Spinal cord (tissue), 9 donors: ENCODE measurements at regions not wholly inside any gene's neighbourhood (a gene's known extent, or its start where the extent isn't known, plus 50 kb on each side); places are given as distances from the start of the nearest gene placed in this dataset.

Experiments used
- DNase-seq, 6 donors: peaks; one replicate each; pipeline versions ENCODE4 v3.0.0 to v3.0.0-alpha.2; 2013 to 2015; ENCODE audit warnings: low spot score in 6 of 6, low read depth in 4 of 6
- H3K27ac ChIP-seq: one replicate; pipeline ENCODE4 v1.5.1; 2013; ENCODE audit warnings: low read depth, low read length, control low read depth
- H3K27me3 ChIP-seq: one replicate; pipeline ENCODE4 v1.6.1; 2013; ENCODE audit warnings: low read length; ENCODE audit not compliant: control insufficient read depth, insufficient read depth
- H3K36me3 ChIP-seq: one replicate; pipeline ENCODE4 v1.6.1; 2013; ENCODE audit warnings: low read length; ENCODE audit not compliant: control insufficient read depth, insufficient read depth
- H3K4me1 ChIP-seq: one replicate; pipeline ENCODE4 v1.6.1; 2013; ENCODE audit warnings: low read length; ENCODE audit not compliant: control insufficient read depth, insufficient read depth
- H3K4me3 ChIP-seq: one replicate; pipeline ENCODE4 v1.5.1; 2013; ENCODE audit warnings: low read depth, low read length, control low read depth
- H3K9me3 ChIP-seq: one replicate; pipeline ENCODE4 v1.6.1; 2013; ENCODE audit warnings: low read length; ENCODE audit not compliant: control insufficient read depth, insufficient read depth
- WGBS: methylation state at CpG from one replicate; pipeline ENCODE4 v1.1.5; 2013; ENCODE audit warnings: missing lambda C conversion rate; ENCODE audit not compliant: insufficient coverage; 5-methylcytosine and 5-hydroxymethylcytosine counted together
- donor health status: healthy.

GRCh38 chr5:117210796-117211195 is 636.2 kb upstream of the SEMA6A start:
- no peaks in the 10 kb centered on the region for H3K36me3 ChIP-seq
- WGBS = no CpG with 5 or more reads among the region's 1 CpG

GRCh38 chr5:117209479-117209878 is 634.9 kb upstream of the SEMA6A start:
- Histone ChIP-seq H3K9me3 (no peaks in the 10 kb centered on the region), H3K27me3 (no peaks in the 10 kb centered on the region), H3K4me3 (no peak overlapping the region), H3K36me3 (no peaks in the 10 kb centered on the region), H3K27ac (no peak overlapping the region), H3K4me1 (no peaks in the 10 kb centered on the region)
- WGBS = no CpG with 5 or more reads among the region's 3 CpGs
- no peak for DNase-seq

More at GRCh38 chr5:117210796-117211195, 636.2 kb upstream of the SEMA6A start:
- Histone ChIP-seq H3K4me3 (no peak overlapping the region), H3K9me3 (no peaks in the 10 kb centered on the region), H3K27me3 (no peaks in the 10 kb centered on the region), H3K4me1 (no peaks in the 10 kb centered on the region), H3K27ac (no peak overlapping the region)
- peak in 1 of 6 donors; percentile 80 for DNase-seq

GRCh38 chr5:117207088-117207668 is 632.6 kb upstream of the SEMA6A start:
- no peak overlapping the region for H3K27ac ChIP-seq
- no peak overlapping the region for H3K4me3 ChIP-seq
- H3K4me1 ChIP-seq = no peaks in the 10 kb centered on the region
- WGBS = 91% methylated on average over 6 of the region's 9 CpGs
- H3K36me3 ChIP-seq = no peaks in the 10 kb centered on the region
- H3K27me3 ChIP-seq = no peaks in the 10 kb centered on the region
- no peak for DNase-seq
- no peaks in the 10 kb centered on the region for H3K9me3 ChIP-seq

- no peaks in the 10 kb centered on the region for H3K27me3 ChIP-seq
- H3K4me1 ChIP-seq = no peaks in the 10 kb centered on the region
- H3K4me3 ChIP-seq = no peak overlapping the region
- no peak overlapping the region for H3K27ac ChIP-seq
- DNase-seq = peak in 1 of 6 donors; percentile 17
- no peaks in the 10 kb centered on the region for H3K9me3 ChIP-seq
- H3K36me3 ChIP-seq = no peaks in the 10 kb centered on the region
- no CpG with 5 or more reads among the region's 2 CpGs for WGBS
Observed at GRCh38 chr5:117205894-117206293, 631.3 kb upstream of the SEMA6A start.

GRCh38 chr5:117204926-117205869 is 630.6 kb upstream of the SEMA6A start:
- WGBS = 48% methylated on average over 6 of the region's 10 CpGs
- DNase-seq = no peak
- H3K27ac ChIP-seq = no peak overlapping the region
- H3K4me1 ChIP-seq = no peaks in the 10 kb centered on the region
- H3K4me3 ChIP-seq = no peak overlapping the region
- no peaks in the 10 kb centered on the region for H3K9me3 ChIP-seq
- H3K36me3 ChIP-seq = no peaks in the 10 kb centered on the region
- H3K27me3 ChIP-seq = no peaks in the 10 kb centered on the region

- no peaks in the 10 kb centered on the region for H3K36me3 ChIP-seq
- H3K27ac ChIP-seq = no peak overlapping the region
- H3K4me3 ChIP-seq = no peak overlapping the region
- no peak for DNase-seq
- H3K27me3 ChIP-seq = no peaks in the 10 kb centered on the region
- 80% methylated on average over 1 of the region's 4 CpGs for WGBS
- H3K9me3 ChIP-seq = no peaks in the 10 kb centered on the region
- no peaks in the 10 kb centered on the region for H3K4me1 ChIP-seq
Observed at GRCh38 chr5:117204404-117204803, 629.8 kb upstream of the SEMA6A start.

- H3K27me3 ChIP-seq = no peaks in the 10 kb centered on the region
- WGBS = no CpG with 5 or more reads among the region's 2 CpGs
- DNase-seq = no peak
- H3K36me3 ChIP-seq = no peaks in the 10 kb centered on the region
- no peaks in the 10 kb centered on the region for H3K9me3 ChIP-seq
- no peak overlapping the region for H3K4me3 ChIP-seq
- no peaks in the 10 kb centered on the region for H3K4me1 ChIP-seq
- H3K27ac ChIP-seq = no peak overlapping the region
Observed at GRCh38 chr5:117203584-117203983, 629.0 kb upstream of the SEMA6A start.

- H3K4me3 ChIP-seq = no peak overlapping the region
- no peaks in the 10 kb centered on the region for H3K4me1 ChIP-seq
- DNase-seq = peak in 2 of 6 donors; percentile 25 to 41
- no peak overlapping the region for H3K27ac ChIP-seq
- H3K27me3 ChIP-seq = no peaks in the 10 kb centered on the region
- WGBS = 13% methylated on average over 1 of the region's 1 CpG
- no peaks in the 10 kb centered on the region for H3K36me3 ChIP-seq
- no peaks in the 10 kb centered on the region for H3K9me3 ChIP-seq
Observed at GRCh38 chr5:117201001-117201400, 626.4 kb upstream of the SEMA6A start.

- DNase-seq = peak in 1 of 6 donors; percentile 18
- Histone ChIP-seq H3K4me1 (no peaks in the 10 kb centered on the region), H3K27me3 (no peaks in the 10 kb centered on the region), H3K9me3 (no peaks in the 10 kb centered on the region), H3K36me3 (no peaks in the 10 kb centered on the region), H3K4me3 (no peak overlapping the region), H3K27ac (no peak overlapping the region)
Observed at GRCh38 chr5:117195076-117195475, 620.5 kb upstream of the SEMA6A start.

- no peak overlapping the region for H3K27ac ChIP-seq
- no peaks in the 10 kb centered on the region for H3K4me1 ChIP-seq
- no peaks in the 10 kb centered on the region for H3K9me3 ChIP-seq
- H3K36me3 ChIP-seq = no peaks in the 10 kb centered on the region
- H3K27me3 ChIP-seq = no peaks in the 10 kb centered on the region
- WGBS = no CpG with 5 or more reads among the region's 2 CpGs
- DNase-seq = no peak
- no peak overlapping the region for H3K4me3 ChIP-seq
Observed at GRCh38 chr5:117191251-117191650, 616.6 kb upstream of the SEMA6A start.
